ENCODE measurements at regions not wholly inside any gene's neighbourhood (a gene's known extent, or its start where the extent isn't known, plus 50 kb on each side); places are given as distances from the start of the nearest gene placed in this dataset.

GRCh38 chr4:175875993-175876771, 64.1 kb upstream of the GPM6A start:
- TF ChIP-seq SP1 (IDR thresholded peaks at IDR 0.05) (no peak), NFRKB (IDR thresholded peaks at IDR 0.05) (no peak)

All from HEK293T (cell line).